Glutamatergic neuron (in vitro differentiated cells): ENCODE measurements at regions not wholly inside any gene's neighbourhood (a gene's known extent, or its start where the extent isn't known, plus 50 kb on each side); places are given as distances from the start of the nearest gene placed in this dataset.

Source experiments
- DNase-seq: peaks from one replicate; pipeline ENCODE4 v3.0.0; 2022
- H3K27ac Mint-ChIP-seq: one replicate; pipeline ENCODE4 v1.8.0; 2020; ENCODE audit warnings: mild to moderate bottlenecking, mixed read lengths, inconsistent platforms; ENCODE audit not compliant: unreplicated experiment
- H3K27me3 Mint-ChIP-seq: one replicate; pipeline ENCODE4 v1.8.0; 2020; ENCODE audit warnings: mild to moderate bottlenecking, moderate library complexity, mixed read lengths, inconsistent platforms; ENCODE audit not compliant: unreplicated experiment
- H3K36me3 Mint-ChIP-seq: one replicate; pipeline ENCODE4 v1.8.0; 2020; ENCODE audit warnings: mild to moderate bottlenecking, mixed read lengths, inconsistent platforms; ENCODE audit not compliant: unreplicated experiment
- H3K4me1 Mint-ChIP-seq: one replicate; pipeline ENCODE4 v1.8.0; 2020; ENCODE audit warnings: mild to moderate bottlenecking, low read depth, mixed read lengths, inconsistent platforms; ENCODE audit not compliant: unreplicated experiment
- H3K4me3 Mint-ChIP-seq: one replicate; pipeline ENCODE4 v1.8.0; 2020; ENCODE audit warnings: mild to moderate bottlenecking, mixed read lengths, inconsistent platforms; ENCODE audit not compliant: unreplicated experiment
- H3K9me3 Mint-ChIP-seq: one replicate; pipeline ENCODE4 v1.8.0; 2020; ENCODE audit warnings: mild to moderate bottlenecking, moderate library complexity, mixed read lengths, inconsistent platforms; ENCODE audit not compliant: unreplicated experiment
- CTCF ChIP-seq: fragments of 200-600 bp; sonication (generic); IDR thresholded peaks from one replicate; pipeline ENCODE4 v1.5.0; 2021; ENCODE audit not compliant: partially characterized antibody, unreplicated experiment

DNA sequence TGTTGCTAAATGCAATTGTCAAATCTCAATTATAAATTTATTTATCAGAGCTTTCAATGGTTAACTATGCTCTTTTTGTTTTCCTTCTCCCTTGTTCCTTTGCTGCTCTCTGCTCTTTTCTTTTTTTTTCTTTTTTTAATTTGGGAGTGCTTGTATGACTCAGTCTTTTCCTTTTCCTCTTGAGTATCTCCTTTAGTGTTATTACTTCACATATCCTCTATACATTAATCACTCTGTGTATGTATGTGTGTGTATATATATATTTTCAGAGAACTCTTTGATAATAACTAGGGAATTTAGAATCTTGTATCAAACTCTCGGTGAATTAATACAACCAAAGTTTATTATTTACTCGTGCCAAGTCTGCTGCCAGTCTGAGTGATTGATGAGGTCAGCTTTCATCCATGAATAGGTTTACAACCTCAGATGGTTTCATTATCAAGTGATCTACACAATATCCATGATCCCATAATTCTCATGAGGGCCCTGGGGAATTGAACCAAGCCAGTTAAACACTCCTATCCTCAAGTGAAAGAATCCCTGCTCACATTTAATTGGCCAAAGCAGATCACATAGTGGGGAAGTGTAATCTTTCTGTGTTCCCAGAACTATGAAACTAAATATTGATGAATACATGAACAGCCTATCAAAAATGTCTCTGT is 743.4 kb upstream of the CNTN5 start:
- no peak for TF ChIP-seq CTCF
- H3K9me3 Mint-ChIP-seq, result peaks cover 1% of the 10 kb centered on the region
- no peaks in the 10 kb centered on the region for H3K36me3 Mint-ChIP-seq
- H3K27ac Mint-ChIP-seq, result no peak overlapping the region
- DNase-seq, result no peak
- H3K4me1 Mint-ChIP-seq, result no peaks in the 10 kb centered on the region
- H3K27me3 Mint-ChIP-seq, result no peaks in the 10 kb centered on the region
- H3K4me3 Mint-ChIP-seq, result no peak overlapping the region

- Mint-ChIP-seq H3K36me3 (no peaks in the 10 kb centered on the region), H3K4me3 (no peak overlapping the region), H3K4me1 (peaks cover 7% of the 10 kb centered on the region), H3K27me3 (no peaks in the 10 kb centered on the region), H3K27ac (no peak overlapping the region), H3K9me3 (no peaks in the 10 kb centered on the region)
- no peak for DNase-seq
- TF ChIP-seq CTCF, result no peak
Observed at GRCh38 chr11:98289617-98290263, 731.0 kb upstream of the CNTN5 start.

DNA sequence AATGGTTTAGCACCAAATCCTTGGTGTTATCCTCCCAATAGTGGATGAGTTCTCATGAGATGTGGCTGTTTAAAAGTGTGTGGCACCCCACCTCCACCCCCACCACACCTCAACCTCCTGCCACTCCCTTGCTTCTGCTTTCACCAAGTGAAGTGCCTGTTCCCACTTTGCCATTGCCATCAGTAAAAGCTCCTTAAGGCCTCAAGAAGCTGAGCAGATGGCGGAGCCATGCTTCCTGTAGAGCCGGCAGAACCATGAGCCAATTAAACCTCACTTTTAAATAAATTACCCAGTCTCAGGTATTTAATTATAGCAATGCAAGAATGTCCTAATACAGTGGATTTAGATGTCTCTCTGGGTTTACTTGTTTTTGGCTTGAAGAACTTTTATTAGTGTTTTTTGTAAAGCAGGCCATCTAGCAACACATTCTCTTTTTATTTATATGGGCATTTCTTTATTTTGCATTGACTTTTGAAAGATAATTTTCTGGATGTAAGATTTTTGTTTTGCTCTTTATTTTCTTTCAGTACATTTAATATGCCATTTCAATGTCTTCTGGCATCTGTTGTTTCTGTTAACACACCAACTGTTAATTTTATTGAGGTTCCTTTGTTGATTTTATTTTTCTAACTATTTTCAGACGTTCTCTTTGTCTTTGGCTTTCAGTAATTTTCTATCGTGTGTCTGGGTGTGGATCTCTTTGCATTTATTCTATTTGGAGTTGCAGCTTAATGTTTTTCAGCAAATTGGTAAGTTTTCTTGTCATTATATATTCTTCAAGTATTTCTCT is 724.5 kb upstream of the CNTN5 start:
- Mint-ChIP-seq H3K27me3 (no peaks in the 10 kb centered on the region), H3K27ac (peak overlapping the region; percentile 3), H3K4me1 (peaks cover 8% of the 10 kb centered on the region), H3K9me3 (no peaks in the 10 kb centered on the region), H3K4me3 (no peak overlapping the region), H3K36me3 (no peaks in the 10 kb centered on the region)
- TF ChIP-seq CTCF, result no peak
- DNase-seq, result no peak

DNA sequence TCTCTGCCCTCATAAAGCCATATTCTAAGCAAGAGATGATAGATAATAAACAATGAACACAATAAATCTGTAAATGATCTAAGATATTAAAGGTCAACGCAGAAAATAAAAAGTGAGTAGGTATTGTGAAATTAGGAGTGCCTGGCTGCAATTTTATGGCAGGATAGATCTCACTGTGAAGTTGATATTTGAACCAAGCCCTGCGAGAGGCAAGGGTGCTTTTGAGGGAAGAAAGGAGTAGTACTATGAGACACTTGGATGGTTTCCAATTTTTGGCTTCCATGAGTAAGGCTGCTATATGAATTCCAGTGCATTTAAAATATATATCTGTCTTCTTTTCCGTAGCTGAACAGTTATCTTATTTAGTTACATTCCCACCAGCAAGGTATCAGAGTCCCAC is 720.0 kb upstream of the CNTN5 start:
- no peak overlapping the region for H3K27ac Mint-ChIP-seq
- no peak for TF ChIP-seq CTCF
- H3K36me3 Mint-ChIP-seq, result no peaks in the 10 kb centered on the region
- no peaks in the 10 kb centered on the region for H3K9me3 Mint-ChIP-seq
- no peak for DNase-seq
- no peak overlapping the region for H3K4me3 Mint-ChIP-seq
- no peaks in the 10 kb centered on the region for H3K27me3 Mint-ChIP-seq
- H3K4me1 Mint-ChIP-seq, result peaks cover 8% of the 10 kb centered on the region
